ENCODE measurements at regions not wholly inside any gene's neighbourhood (a gene's known extent, or its start where the extent isn't known, plus 50 kb on each side); places are given as distances from the start of the nearest gene placed in this dataset.
"Not testable (repeated sequence)": the region's sequence is repeated elsewhere in the genome, so short reads cannot be mapped to it uniquely, and the experiment has no call there.

DNA sequence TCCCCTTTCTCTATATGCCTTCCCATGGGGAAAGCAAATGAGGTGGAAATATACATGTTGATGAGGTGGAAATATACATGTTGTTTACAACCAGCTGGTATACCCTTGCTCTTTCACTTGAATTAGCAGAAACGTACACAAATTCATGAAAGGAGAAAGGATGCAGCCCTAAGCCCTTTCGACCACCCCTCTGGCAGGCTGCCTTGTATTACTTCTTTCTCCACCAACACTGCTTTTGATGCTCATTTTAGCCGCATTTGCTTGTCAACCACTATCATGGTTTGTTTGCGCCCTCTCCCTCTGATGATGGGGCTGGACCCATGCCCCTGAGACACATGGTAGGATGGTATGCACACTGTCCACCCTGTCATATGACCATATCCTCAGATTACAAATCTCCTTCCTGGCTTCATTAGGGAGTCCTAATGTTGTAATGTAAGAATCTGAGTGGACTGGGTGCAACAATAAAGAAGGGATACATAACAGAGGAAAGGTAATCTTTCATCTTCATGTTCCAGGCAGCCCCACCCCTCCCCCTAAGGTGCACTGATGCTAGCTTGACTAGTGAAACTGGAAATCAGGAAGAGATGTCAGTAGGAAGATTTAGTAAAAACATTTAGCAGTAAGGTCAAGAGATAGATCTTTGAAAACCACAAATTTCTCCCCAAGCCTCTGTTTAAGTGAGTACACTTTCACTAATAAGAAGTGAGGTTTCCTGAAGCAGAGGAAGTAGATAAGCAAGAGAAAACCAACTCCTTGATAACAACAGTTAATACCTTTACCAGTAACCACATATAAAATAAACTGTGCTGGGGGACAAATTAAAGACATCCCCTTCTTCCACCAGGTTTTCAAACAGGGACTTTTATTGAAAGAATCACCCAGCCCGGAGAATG is 536.8 kb upstream of the NRP1 start:
- H3K27ac ChIP-seq: no peak overlapping the region
- TF ChIP-seq CTCF (IDR thresholded peaks at IDR 0.05) (no peak), POLR2A (IDR thresholded peaks at IDR 0.05) (no peak)
- H3K9me3 ChIP-seq: no peaks in the 10 kb centered on the region
- H3K36me3 ChIP-seq: no peaks in the 10 kb centered on the region
- peaks cover 0 to 6% (median 0%) of the 10 kb centered on the region in 4 donors for H3K4me1 ChIP-seq
- H3K4me3 ChIP-seq: no peak overlapping the region
- no peak for DNase-seq
- no peaks in the 10 kb centered on the region for H3K27me3 ChIP-seq

DNA sequence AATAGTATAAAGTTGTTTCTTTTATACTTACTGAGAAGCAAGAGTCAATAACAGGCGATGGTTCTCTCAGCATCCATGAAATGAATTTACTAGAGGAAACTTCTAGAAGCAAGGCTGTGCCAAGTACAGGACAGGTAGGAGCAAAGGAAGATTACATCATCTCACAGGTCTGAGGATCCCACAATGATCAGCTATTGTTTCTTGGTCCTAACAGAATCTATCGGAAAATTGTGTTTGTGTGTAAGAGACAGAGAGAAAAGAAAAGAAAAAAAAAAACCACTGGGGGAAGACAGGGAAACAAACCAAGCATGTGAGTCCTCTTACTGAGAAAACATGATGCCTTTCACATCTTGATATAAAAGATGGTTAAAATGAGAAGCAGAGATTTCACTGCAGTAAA is 535.0 kb upstream of the NRP1 start:
- Histone ChIP-seq H3K27ac (no peak overlapping the region), H3K36me3 (no peaks in the 10 kb centered on the region), H3K4me3 (no peak overlapping the region), H3K4me1 (no peaks in the 10 kb centered on the region), H3K9me3 (no peaks in the 10 kb centered on the region), H3K27me3 (no peaks in the 10 kb centered on the region)
- DNase-seq: no peak
- TF ChIP-seq CTCF (IDR thresholded peaks at IDR 0.05) (no peak), POLR2A (IDR thresholded peaks at IDR 0.05) (no peak)

DNA sequence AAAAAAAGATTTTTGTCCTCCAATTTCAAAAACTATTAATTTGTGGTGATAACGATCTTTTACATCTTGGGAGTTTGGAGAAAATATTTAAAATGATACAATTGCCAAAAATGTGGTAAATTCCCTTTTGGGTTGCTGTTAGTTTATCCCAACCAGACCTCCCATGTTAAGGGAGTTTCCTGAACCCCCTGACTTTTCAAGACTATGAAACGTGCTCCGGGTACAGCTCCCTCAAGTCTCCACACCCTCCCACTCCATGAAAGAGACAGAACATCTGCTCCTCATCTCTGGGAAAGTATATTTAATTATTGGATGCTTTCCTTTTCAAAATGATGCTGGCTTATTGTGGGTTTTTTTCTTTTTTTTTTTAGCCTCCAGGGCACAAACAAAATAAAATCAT is 534.6 kb upstream of the NRP1 start:
- H3K27ac ChIP-seq: no peak overlapping the region
- TF ChIP-seq POLR2A (IDR thresholded peaks at IDR 0.05) (no peak), CTCF (IDR thresholded peaks at IDR 0.05) (no peak)
- H3K4me1 ChIP-seq: no peaks in the 10 kb centered on the region
- H3K27me3 ChIP-seq: no peaks in the 10 kb centered on the region
- H3K9me3 ChIP-seq: no peaks in the 10 kb centered on the region
- no peak for DNase-seq
- no peak overlapping the region for H3K4me3 ChIP-seq
- no peaks in the 10 kb centered on the region for H3K36me3 ChIP-seq

- H3K36me3 ChIP-seq, H3K4me3 ChIP-seq, H3K27me3 ChIP-seq, H3K9me3 ChIP-seq, H3K4me1 ChIP-seq, H3K27ac ChIP-seq, DNase-seq: not testable (repeated sequence)
These were observed 532.8 kb upstream of the NRP1 start for GRCh38 chr10:33867199-33867789.

DNA sequence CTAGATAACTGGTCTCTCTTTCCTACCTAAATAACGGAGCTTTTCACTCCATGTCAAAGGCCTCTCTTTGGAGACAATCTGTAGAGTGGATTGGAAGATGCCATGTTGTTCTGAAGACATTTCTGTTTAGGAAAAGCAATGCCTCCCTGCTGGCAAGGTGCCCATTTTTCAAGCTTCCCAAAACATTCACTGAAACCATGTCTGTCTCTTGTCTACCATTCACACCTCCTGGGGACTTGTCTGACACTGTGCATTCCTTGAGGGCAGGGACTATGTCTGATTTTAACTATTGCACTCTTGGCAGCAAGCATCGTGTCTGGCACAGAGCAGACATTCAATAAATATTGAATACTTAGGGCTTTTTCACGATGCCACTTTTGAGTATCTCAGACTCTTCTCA is 528.9 kb upstream of the NRP1 start:
- DNase-seq: no peak
- no peak overlapping the region for H3K27ac ChIP-seq
- TF ChIP-seq CTCF (IDR thresholded peaks at IDR 0.05) (no peak), POLR2A (IDR thresholded peaks at IDR 0.05) (no peak)
- no peak overlapping the region for H3K4me3 ChIP-seq
- no peaks in the 10 kb centered on the region for H3K9me3 ChIP-seq
- H3K4me1 ChIP-seq: no peaks in the 10 kb centered on the region
- no peaks in the 10 kb centered on the region for H3K27me3 ChIP-seq
- no peaks in the 10 kb centered on the region for H3K36me3 ChIP-seq

- TF ChIP-seq POLR2A (IDR thresholded peaks at IDR 0.05) (no peak), CTCF (IDR thresholded peaks at IDR 0.05) (no peak)
- no peak overlapping the region for H3K27ac ChIP-seq
- no peaks in the 10 kb centered on the region for H3K9me3 ChIP-seq
- no peaks in the 10 kb centered on the region for H3K36me3 ChIP-seq
- H3K4me3 ChIP-seq: no peak overlapping the region
- H3K27me3 ChIP-seq: no peaks in the 10 kb centered on the region
- no peaks in the 10 kb centered on the region for H3K4me1 ChIP-seq
- DNase-seq: no peak
These were observed 528.2 kb upstream of the NRP1 start for GRCh38 chr10:33862536-33863105.
